Testis (tissue), 2 donors: ENCODE measurements at regions not wholly inside any gene's neighbourhood (a gene's known extent, or its start where the extent isn't known, plus 50 kb on each side); places are given as distances from the start of the nearest gene placed in this dataset.

Experiments
- POLR2A ChIP-seq: fragments of 450-650 bp; IDR thresholded peaks from one replicate; pipeline ENCODE4 v1.6.1; 2017; ENCODE audit warnings: antibody characterized with exemption, mild to moderate bottlenecking, moderate library complexity
- TF ChIP-seq, protein P1 (sequence below), 3 experiments: fragments of 450-650 bp in 2 of 3; fragments of 200-600 bp in 1 of 3; sonication (generic) in 1 of 3; IDR thresholded peaks; one replicate each; pipeline ENCODE4 v1.5.1; 2016 to 2019; ENCODE audit warnings: antibody characterized with exemption in 3 of 3, mild to moderate bottlenecking in 2 of 3, moderate library complexity in 1 of 3

DNA sequence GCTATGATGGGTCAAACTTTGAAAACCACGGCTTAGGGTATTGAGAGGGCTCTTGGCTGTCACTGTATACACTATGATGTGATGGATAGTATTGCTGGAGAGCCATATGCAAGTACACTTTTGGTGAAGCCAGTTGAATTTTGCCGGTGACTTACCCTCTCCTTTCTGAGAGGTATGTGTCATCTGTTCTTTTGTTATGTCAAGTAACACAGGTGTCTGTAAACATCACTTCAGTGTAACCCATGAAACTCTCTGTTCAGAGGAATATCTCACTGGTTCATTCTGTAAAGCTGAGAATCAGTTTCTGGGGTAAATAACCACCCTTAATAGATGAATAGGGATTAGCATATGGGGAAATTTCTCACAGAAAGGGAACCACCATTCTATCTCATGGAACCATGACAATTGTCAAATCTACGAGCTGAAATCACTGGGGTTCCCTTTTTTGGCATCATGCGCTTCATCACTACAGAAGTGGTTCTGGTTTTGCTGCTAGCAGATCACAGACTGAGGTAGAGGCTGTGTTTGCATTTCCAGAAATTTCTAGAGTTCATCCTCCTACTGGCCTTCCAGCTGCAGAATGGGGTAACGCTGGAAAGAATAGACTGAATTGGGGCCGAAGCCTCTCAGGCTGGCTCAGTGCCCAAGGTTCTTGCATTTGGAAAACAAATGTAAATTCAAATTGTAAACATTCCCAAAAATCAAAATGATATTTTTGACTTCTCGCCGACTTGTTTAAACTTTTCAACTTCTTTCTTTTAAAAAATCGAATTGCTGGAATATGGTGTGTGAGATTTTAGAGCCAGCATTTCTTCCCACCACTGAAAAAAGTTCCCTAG, 83.3 kb upstream of the CREB5 start:
- TF ChIP-seq, protein P1, sequence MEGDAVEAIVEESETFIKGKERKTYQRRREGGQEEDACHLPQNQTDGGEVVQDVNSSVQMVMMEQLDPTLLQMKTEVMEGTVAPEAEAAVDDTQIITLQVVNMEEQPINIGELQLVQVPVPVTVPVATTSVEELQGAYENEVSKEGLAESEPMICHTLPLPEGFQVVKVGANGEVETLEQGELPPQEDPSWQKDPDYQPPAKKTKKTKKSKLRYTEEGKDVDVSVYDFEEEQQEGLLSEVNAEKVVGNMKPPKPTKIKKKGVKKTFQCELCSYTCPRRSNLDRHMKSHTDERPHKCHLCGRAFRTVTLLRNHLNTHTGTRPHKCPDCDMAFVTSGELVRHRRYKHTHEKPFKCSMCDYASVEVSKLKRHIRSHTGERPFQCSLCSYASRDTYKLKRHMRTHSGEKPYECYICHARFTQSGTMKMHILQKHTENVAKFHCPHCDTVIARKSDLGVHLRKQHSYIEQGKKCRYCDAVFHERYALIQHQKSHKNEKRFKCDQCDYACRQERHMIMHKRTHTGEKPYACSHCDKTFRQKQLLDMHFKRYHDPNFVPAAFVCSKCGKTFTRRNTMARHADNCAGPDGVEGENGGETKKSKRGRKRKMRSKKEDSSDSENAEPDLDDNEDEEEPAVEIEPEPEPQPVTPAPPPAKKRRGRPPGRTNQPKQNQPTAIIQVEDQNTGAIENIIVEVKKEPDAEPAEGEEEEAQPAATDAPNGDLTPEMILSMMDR (IDR thresholded peaks at IDR 0.05), result no peak
- no peak for TF ChIP-seq POLR2A
